GM20431 (cell line): ENCODE measurements at regions not wholly inside any gene's neighbourhood (a gene's known extent, or its start where the extent isn't known, plus 50 kb on each side); places are given as distances from the start of the nearest gene placed in this dataset.
"Not testable (repeated sequence)": the region's sequence is repeated elsewhere in the genome, so short reads cannot be mapped to it uniquely, and the experiment has no call there.

Source experiments
- in situ Hi-C: fragments of 300-500 bp; cut with MseI, MboI; formaldehyde crosslinking; loops from one replicate; pipeline ENCODE4 v1.15.0; 2020; ENCODE audit warnings: low sequenced_read_pairs; ENCODE audit not compliant: unreplicated experiment

DNA sequence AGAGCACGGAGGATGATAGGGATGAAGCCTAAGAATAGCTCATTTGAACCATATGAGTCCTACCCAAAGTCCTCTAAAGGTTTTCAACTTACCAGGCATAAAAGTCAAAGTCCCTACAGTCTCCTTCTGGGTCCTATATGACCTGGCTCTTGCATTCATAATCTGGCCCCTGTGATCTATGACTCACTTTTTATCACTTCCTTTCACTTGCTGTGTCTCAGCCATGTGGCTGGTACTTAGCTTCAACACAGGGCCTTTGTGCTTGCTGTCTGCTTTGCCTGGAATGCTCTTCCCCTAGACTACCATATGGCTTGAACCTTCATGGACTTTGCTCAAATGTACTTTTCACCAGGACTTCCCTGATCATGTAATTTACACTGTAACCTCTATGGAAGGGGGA, 137.6 kb upstream of the TMTC1 start:
- in situ Hi-C loops, result no loop called here

GRCh38 chr12:29908157-29908556, 124.4 kb upstream of the TMTC1 start:
- in situ Hi-C loops, result no loop called here

GRCh38 chr12:29907461-29907860, 123.7 kb upstream of the TMTC1 start:
- in situ Hi-C loops, result no loop called here

- in situ Hi-C loops, result no loop called here
These were observed 118.3 kb upstream of the TMTC1 start for GRCh38 chr12:29902043-29902442.

DNA sequence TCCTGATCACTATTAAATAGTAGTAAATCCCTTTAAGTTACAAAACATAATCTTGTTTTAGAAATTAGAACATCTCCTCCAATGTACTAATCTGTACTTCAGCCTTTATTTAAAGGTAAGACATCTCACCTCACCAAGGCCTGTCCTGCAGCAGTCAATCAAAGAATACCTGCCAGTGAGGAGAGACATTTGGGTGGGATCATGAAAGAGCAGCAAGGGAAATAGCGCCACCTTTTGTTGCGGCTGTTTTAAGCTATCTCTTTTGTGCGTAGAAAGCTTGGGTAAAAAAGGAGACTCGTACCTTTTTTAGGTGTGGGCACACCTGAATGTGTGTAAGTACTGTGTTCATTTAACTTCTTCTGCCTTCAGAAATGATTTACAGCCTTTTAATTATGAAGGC, 117.8 kb upstream of the TMTC1 start:
- in situ Hi-C loops, result no loop called here

- in situ Hi-C loops, result no loop called here
These were observed 115.6 kb upstream of the TMTC1 start for GRCh38 chr12:29899212-29899931.

- in situ Hi-C loops, result no loop called here
These were observed 112.2 kb upstream of the TMTC1 start for GRCh38 chr12:29895966-29896365.

GRCh38 chr12:29893002-29893401, 109.3 kb upstream of the TMTC1 start:
- in situ Hi-C loops, result no loop called here

DNA sequence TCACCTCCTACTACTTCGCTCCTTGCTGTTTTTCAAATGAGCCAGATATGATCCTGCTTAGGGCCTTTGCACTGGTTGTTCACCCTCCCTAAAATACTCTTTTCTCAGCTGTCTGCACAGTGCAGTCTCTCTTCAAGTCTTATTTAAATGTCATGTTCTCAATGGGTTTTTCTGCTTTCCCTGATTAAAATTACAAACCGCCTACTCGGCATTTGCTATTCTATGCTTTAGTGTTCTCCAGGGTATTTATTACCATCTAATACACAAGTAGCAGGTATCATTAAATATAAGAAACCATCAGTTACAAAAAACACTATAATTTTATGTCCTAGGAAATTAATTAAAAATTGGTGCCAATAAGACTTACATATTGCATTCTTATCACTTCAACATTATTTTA, 108.0 kb upstream of the TMTC1 start:
- in situ Hi-C loops, result no loop called here

GRCh38 chr12:29889737-29890136, 106.0 kb upstream of the TMTC1 start:
- in situ Hi-C loops, result no loop called here

DNA sequence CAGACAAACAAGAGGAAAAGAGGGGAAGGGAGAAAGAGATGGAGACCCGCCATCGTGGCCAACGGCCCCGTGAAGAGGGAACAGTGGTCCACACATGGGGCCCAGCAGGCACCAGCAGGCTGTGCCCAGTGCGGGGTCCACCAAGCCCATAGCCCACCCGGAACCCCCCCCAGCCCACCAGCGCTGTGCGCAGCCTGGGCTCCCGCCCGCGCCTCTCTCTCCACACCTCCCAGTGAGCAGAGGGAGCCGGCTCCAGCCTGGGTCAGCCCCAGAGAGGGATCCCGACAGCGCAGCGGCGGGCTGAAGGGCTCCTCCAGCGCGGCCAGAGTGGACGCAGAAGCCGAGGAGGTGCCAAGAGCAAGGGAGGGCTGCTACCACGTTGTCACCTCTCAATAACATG, 105.0 kb upstream of the TMTC1 start:
- in situ Hi-C loops, result no loop called here

DNA sequence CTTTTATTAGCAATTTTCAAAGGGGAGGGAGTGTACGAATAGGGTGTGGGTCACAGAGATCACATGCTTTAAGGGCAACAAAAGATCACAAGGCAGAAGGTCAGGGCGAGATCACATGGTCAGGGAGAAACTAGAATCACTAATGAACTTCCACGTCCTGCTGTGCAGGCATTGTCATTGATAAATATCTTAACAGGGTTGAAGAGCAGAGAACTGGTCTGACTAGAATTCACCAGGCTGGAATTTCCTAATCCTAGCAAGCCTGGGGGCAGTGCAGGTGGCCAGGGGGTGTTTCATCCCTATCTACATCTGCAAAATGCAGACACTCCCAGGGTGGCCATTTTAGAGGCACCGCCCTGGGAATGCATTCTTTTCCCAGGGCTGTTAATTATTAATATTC, 101.2 kb upstream of the TMTC1 start:
- in situ Hi-C loops, result not testable (repeated sequence)

DNA sequence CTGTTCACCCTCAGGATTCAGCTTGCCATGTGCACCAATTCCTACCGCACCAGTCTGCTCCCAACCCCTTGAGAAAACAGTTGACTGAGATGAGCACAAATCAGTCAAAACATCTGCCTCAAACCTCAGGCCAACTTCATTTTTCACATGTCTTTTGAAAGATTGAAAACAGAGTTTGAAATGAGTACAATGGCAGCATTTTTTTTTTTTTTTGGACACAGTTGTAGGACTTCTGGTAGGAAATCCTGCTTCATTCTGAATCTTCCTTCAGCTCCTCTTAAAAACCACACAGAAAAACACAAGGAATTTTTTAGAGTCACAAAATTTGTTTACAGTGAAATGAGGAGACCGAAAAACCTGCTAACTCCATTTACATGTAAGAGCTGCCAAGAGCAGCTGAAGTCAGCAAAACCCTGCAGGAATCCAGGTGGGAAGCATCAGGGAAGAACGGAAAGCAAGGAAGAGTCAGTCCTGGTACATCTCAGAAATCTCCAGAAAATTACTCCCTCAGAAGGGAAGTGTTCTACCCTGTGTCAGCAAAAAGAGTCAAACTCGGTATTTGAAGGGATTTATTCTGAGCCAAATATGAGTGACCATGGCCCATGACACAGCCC, 100.3 kb upstream of the TMTC1 start:
- in situ Hi-C loops, result no loop called here

DNA sequence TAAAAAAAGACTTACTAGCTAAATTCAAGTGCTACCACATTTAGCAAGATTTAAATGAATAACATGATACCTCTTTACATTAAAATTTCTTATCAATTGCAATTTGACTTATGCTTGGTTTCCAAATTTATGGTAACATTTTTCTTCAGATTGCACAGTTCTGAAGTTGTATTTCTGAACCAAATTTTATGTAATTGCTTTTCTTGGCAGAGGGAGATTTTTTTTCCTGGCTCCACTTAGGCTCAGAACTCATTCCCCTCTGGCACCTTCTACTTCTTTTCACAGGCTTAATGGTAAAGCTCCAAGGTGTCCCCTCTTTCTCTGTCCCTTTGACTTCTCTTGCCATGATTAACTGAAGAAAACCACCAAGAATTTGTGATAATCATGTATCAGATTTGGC, 99.8 kb upstream of the TMTC1 start:
- in situ Hi-C loops, result no loop called here

GRCh38 chr12:29882846-29883245, 99.1 kb upstream of the TMTC1 start:
- in situ Hi-C loops, result no loop called here

GRCh38 chr12:29880987-29881386, 97.2 kb upstream of the TMTC1 start:
- in situ Hi-C loops, result no loop called here

DNA sequence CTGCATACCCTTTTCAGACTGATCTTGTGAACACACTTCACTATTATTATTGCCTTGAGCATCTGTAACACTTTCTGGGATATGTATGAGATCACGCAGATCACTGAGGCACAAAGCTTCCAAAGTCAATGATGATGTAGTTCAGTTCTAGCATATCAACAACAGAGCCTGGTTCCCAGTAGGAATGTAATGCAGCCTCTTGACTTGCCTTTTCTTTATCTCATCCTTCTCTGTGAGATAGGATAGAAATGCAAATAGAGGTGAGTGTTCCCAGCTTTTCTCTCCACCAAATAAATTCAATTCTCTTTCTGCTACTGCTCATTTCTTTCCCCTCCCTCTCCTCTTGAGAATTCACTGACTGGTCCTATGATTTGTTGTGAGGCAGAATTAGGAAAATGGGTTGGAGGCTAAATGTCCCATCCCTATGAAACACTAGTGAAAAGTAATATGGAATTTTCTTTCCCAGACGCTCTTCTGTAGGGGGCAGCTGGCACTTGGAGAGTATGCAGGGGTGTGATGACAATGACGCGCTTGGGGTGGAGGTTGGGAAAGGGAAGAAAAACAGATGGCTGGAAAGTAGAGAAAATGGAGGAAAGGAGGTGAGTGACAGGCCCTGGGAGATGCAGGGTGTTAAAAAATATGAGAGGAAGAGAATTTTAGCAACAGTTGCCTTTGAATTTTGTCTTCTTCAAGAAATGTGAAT, 96.0 kb upstream of the TMTC1 start:
- in situ Hi-C loops, result no loop called here

DNA sequence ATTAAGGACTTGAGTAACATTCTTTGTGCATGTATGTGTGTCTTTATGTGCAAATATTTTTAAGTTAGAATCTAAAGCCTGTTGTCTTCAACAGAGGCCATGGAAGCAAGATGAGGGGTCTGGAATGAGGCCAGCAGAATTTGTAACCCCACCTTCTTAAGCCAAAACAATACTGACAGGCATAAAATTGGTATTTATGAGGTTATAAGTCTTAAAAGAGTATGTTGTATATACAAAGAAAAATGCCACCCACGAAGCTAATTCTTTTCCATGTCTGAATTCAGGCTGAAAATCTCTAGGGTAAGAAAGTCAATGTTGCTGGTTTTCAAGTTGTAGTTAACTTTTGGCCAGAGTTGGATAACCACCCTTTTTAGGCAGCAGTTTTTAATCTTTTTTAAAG, 86.2 kb upstream of the TMTC1 start:
- in situ Hi-C loops, result no loop called here

GRCh38 chr12:29867823-29868222, 84.1 kb upstream of the TMTC1 start:
- in situ Hi-C loops, result no loop called here

- in situ Hi-C loops, result no loop called here
These were observed 79.9 kb upstream of the TMTC1 start for GRCh38 chr12:29863665-29864064.

GRCh38 chr12:29858270-29858786, 74.6 kb upstream of the TMTC1 start:
- in situ Hi-C loops, result no loop called here
